H9 (cell line): ENCODE measurements at regions not wholly inside any gene's neighbourhood (a gene's known extent, or its start where the extent isn't known, plus 50 kb on each side); places are given as distances from the start of the nearest gene placed in this dataset.

Experiments used
- DNase-seq: peaks from one replicate; pipeline ENCODE4 v3.0.0-alpha.2; 2017
- H2AFZ ChIP-seq: one replicate; pipeline ENCODE4 v1.6.1; 2013; ENCODE audit warnings: mild to moderate bottlenecking, low read length, control low read depth, moderate library complexity
- H2AK5ac ChIP-seq: 2 replicates; pipeline ENCODE4 v1.6.1; 2013; ENCODE audit warnings: low read length, control low read depth, mixed read lengths; ENCODE audit not compliant: insufficient read length
- H2BK120ac ChIP-seq: one replicate; pipeline ENCODE4 v1.6.1; 2013; ENCODE audit warnings: low read depth, mild to moderate bottlenecking, low read length, control low read depth, inconsistent platforms; ENCODE audit not compliant: poor library complexity, severe bottlenecking
- H2BK12ac ChIP-seq: 2 replicates; pipeline ENCODE4 v1.6.1; 2013; ENCODE audit warnings: low read length, control low read depth, mixed read lengths, low read depth; ENCODE audit not compliant: insufficient read length
- H2BK15ac ChIP-seq: 2 replicates; pipeline ENCODE4 v1.6.1; 2013; ENCODE audit warnings: low read depth, low read length, control low read depth
- H2BK20ac ChIP-seq: one replicate; pipeline ENCODE4 v1.6.1; 2013; ENCODE audit warnings: low read depth, mild to moderate bottlenecking, low read length, control low read depth, inconsistent platforms; ENCODE audit not compliant: poor library complexity, severe bottlenecking
- H2BK5ac ChIP-seq: 2 replicates; pipeline ENCODE4 v1.6.1; 2013; ENCODE audit warnings: low read length, control low read depth, mixed read lengths; ENCODE audit not compliant: insufficient read length
- H3K14ac ChIP-seq: 2 replicates; pipeline ENCODE4 v1.6.1; 2013; ENCODE audit warnings: low read length, control low read depth; ENCODE audit not compliant: insufficient read depth
- H3K18ac ChIP-seq: 2 replicates; pipeline ENCODE4 v1.6.1; 2013; ENCODE audit warnings: low read depth, mild to moderate bottlenecking, mixed read lengths, low read length, control low read depth; ENCODE audit not compliant: insufficient read length
- H3K23ac ChIP-seq: 2 replicates; pipeline ENCODE4 v1.6.1; 2013; ENCODE audit warnings: low read length, control low read depth, mixed read lengths, low read depth; ENCODE audit not compliant: insufficient read length
- H3K23me2 ChIP-seq: 2 replicates; pipeline ENCODE4 v1.6.1; 2013; ENCODE audit warnings: low read depth, mild to moderate bottlenecking, mixed read lengths, low read length, control low read depth; ENCODE audit not compliant: insufficient read length, poor library complexity, severe bottlenecking
- H3K27ac ChIP-seq: 2 replicates; pipeline ENCODE4 v1.5.1; 2013; ENCODE audit warnings: low read length, control low read depth, mixed read lengths, low read depth; ENCODE audit not compliant: insufficient read length
- H3K27me3 ChIP-seq: 2 replicates; pipeline ENCODE4 v1.6.1; 2013; ENCODE audit warnings: low read length, control low read depth, inconsistent platforms; ENCODE audit not compliant: insufficient read depth
- H3K4ac ChIP-seq: 2 replicates; pipeline ENCODE4 v1.6.1; 2013; ENCODE audit warnings: low read depth, mild to moderate bottlenecking, control low read depth, inconsistent platforms, low read length, moderate library complexity
- H3K4me1 ChIP-seq: 2 replicates; pipeline ENCODE4 v1.6.1; 2013; ENCODE audit warnings: low read length, control low read depth, inconsistent platforms; ENCODE audit not compliant: insufficient read depth
- H3K4me2 ChIP-seq: 2 replicates; pipeline ENCODE4 v1.6.1; 2013; ENCODE audit warnings: low read length, control low read depth, mixed read lengths; ENCODE audit not compliant: insufficient read length, insufficient read depth
- H3K56ac ChIP-seq: 2 replicates; pipeline ENCODE4 v1.6.1; 2013; ENCODE audit warnings: low read depth, mild to moderate bottlenecking, mixed read lengths, low read length, control low read depth; ENCODE audit not compliant: insufficient read length
- H3K79me1 ChIP-seq: 2 replicates; pipeline ENCODE4 v1.6.1; 2013; ENCODE audit warnings: low read depth, mild to moderate bottlenecking, moderate library complexity, low read length, control low read depth, inconsistent platforms; ENCODE audit not compliant: insufficient read depth, poor library complexity, severe bottlenecking
- H3K79me2 ChIP-seq: 2 replicates; pipeline ENCODE4 v1.6.1; 2013; ENCODE audit warnings: low read length, control low read depth, inconsistent platforms; ENCODE audit not compliant: insufficient read depth
- H3K9ac ChIP-seq: 2 replicates; pipeline ENCODE4 v1.6.1; 2013; ENCODE audit warnings: low read length, control low read depth, mixed read lengths; ENCODE audit not compliant: insufficient read length; ENCODE audit errors: extremely low read depth
- H3K9me3 ChIP-seq: one replicate; pipeline ENCODE4 v1.6.1; 2013; ENCODE audit warnings: low read depth, low read length, inconsistent platforms; ENCODE audit not compliant: control insufficient read depth
- H3T11ph ChIP-seq: one replicate; pipeline ENCODE4 v1.6.1; 2013; ENCODE audit warnings: mild to moderate bottlenecking, low read length, control low read depth, inconsistent platforms
- H4K20me1 ChIP-seq: one replicate; pipeline ENCODE4 v1.6.1; 2013; ENCODE audit not compliant: control insufficient read depth, insufficient read length, insufficient read depth
- H4K5ac ChIP-seq: 2 replicates; pipeline ENCODE4 v1.6.1; 2013; ENCODE audit warnings: low read depth, mild to moderate bottlenecking, mixed read lengths, low read length, control low read depth; ENCODE audit not compliant: insufficient read length
- H4K8ac ChIP-seq: replicated peaks from 2 replicates; pipeline ENCODE4 v1.6.1; 2013; ENCODE audit warnings: low read length, control low read depth, mixed read lengths, low read depth; ENCODE audit not compliant: insufficient read length
- H4K91ac ChIP-seq: 2 replicates; pipeline ENCODE4 v1.6.1; 2013; ENCODE audit warnings: low read depth, mild to moderate bottlenecking, moderate library complexity, mixed read lengths, low read length, control low read depth; ENCODE audit not compliant: insufficient read length
- H3K27ac Mint-ChIP-seq, 3 experiments: 2 replicates in 2 of 3; 3 replicates in 1 of 3; pipeline ENCODE4 v1.8.0; 2020 to 2021; ENCODE audit warnings: mixed read lengths in 3 of 3, mild to moderate bottlenecking in 1 of 3, moderate library complexity in 1 of 3
- H3K27me3 Mint-ChIP-seq: 2 replicates; pipeline ENCODE4 v1.8.0; 2021; ENCODE audit warnings: low read depth, mild to moderate bottlenecking, moderate library complexity, mixed read lengths
- H3K36me3 Mint-ChIP-seq, 3 experiments: 2 replicates in 2 of 3; 3 replicates in 1 of 3; pipeline ENCODE4 v1.8.0; 2020 to 2021; ENCODE audit warnings: low read depth in 3 of 3, mixed read lengths in 3 of 3; ENCODE audit not compliant: insufficient read depth in 1 of 3
- H3K4me1 Mint-ChIP-seq, 2 experiments: 2 replicates each; pipeline ENCODE4 v1.8.0; 2020; ENCODE audit warnings: mixed read lengths in 2 of 2
- H3K4me3 Mint-ChIP-seq, 2 experiments: 2 replicates in 1 of 2; 3 replicates in 1 of 2; pipeline ENCODE4 v1.8.0; 2020 to 2021; ENCODE audit warnings: mild to moderate bottlenecking in 2 of 2, mixed read lengths in 2 of 2, moderate library complexity in 1 of 2
- H3K9me3 Mint-ChIP-seq, 2 experiments: 2 replicates in 1 of 2; 3 replicates in 1 of 2; pipeline ENCODE4 v1.8.0; 2020; ENCODE audit warnings: mild to moderate bottlenecking in 2 of 2, mixed read lengths in 2 of 2, moderate library complexity in 1 of 2
- CTCF ChIP-seq: fragments of 200-600 bp; sonication (generic); conservative IDR thresholded peaks from 3 replicates; pipeline ENCODE4 v1.8.0; 2021; ENCODE audit warnings: antibody characterized with exemption, mild to moderate bottlenecking
- WGBS: extraction: QIAGEN DNeasy Blood & Tissue Kit; methylation state at CpG from one replicate; pipeline ENCODE4 v1.1.7; 2013; ENCODE audit warnings: missing lambda C conversion rate, low lambda C conversion rate, mixed read lengths; ENCODE audit not compliant: insufficient read length; ENCODE audit errors: extremely low coverage; 5-methylcytosine and 5-hydroxymethylcytosine counted together

- Mint-ChIP-seq H3K4me1 (peaks cover 4 to 13% of the 10 kb centered on the region in 2 experiments; a peak in 2 of 4 replicates), H3K9me3 (no peaks in the 10 kb centered on the region), H3K36me3 (no peaks in the 10 kb centered on the region), H3K27ac (no peak overlapping the region), H3K27me3 (peaks cover 9% of the 10 kb centered on the region), H3K4me3 (no peak overlapping the region)
- H3K4me1 ChIP-seq = no peaks in the 10 kb centered on the region
- no peaks in the 10 kb centered on the region for H3K27me3 ChIP-seq
- H3K23me2 ChIP-seq = no peaks in the 10 kb centered on the region
- H3K18ac ChIP-seq = no peak overlapping the region
- no peaks in the 10 kb centered on the region for H3K9me3 ChIP-seq
- H2BK15ac ChIP-seq = no peak overlapping the region
- H3T11ph ChIP-seq = no peak overlapping the region
- no peak overlapping the region for H2BK5ac ChIP-seq
- H3K27ac ChIP-seq = no peak overlapping the region
- TF ChIP-seq CTCF = no peak
- H4K20me1 ChIP-seq = no peaks in the 10 kb centered on the region
- H3K23ac ChIP-seq = no peak overlapping the region
- no peak overlapping the region for H2BK20ac ChIP-seq
- no peak overlapping the region for H4K91ac ChIP-seq
- no peaks in the 10 kb centered on the region for H3K79me2 ChIP-seq
- no peaks in the 10 kb centered on the region for H3K79me1 ChIP-seq
- no CpG with 5 or more reads among the region's 1 CpG for WGBS
- no peak overlapping the region for H3K4me2 ChIP-seq
- no peak overlapping the region for H4K5ac ChIP-seq
- DNase-seq = no peak
- H2AK5ac ChIP-seq = no peak overlapping the region
- H3K4ac ChIP-seq = no peak overlapping the region
- H3K14ac ChIP-seq = no peak overlapping the region
- H4K8ac ChIP-seq = no peak overlapping the region
- no peak overlapping the region for H2BK120ac ChIP-seq
- no peak overlapping the region for H2AFZ ChIP-seq
- H3K56ac ChIP-seq = no peak overlapping the region
- H2BK12ac ChIP-seq = no peak overlapping the region
- no peak overlapping the region for H3K9ac ChIP-seq
Observed at GRCh38 chr16:82386761-82387160, 216.7 kb upstream of the MPHOSPH6 start.
